PC-9 (cell line): ENCODE measurements at regions not wholly inside any gene's neighbourhood (a gene's known extent, or its start where the extent isn't known, plus 50 kb on each side); places are given as distances from the start of the nearest gene placed in this dataset.

Source experiments
- BruUV-seq: library from RNA; stranded (reverse); fragments of 400-500 nt; replicated peaks from 2 replicates; lab custom pipeline; 2021; lab: Mats Ljungman, UMichigan
- CTCF ChIA-PET: fragments of 300-600 bp; sonication (Branson Sonifier 250); formaldehyde crosslinking; loops from one replicate; lab custom pipeline; 2022; ENCODE audit warnings: antibody characterized with exemption; lab: Charles Lee
- POLR2A ChIA-PET: fragments of 300-600 bp; sonication (Branson Sonifier 250); formaldehyde crosslinking; loops from one replicate; lab custom pipeline; 2022; ENCODE audit warnings: antibody characterized with exemption; ENCODE audit not compliant: unreplicated experiment; lab: Charles Lee
- DNase-seq, 2 experiments: peaks; one replicate each; pipeline versions ENCODE4 v3.0.0 to v3.0.0-alpha.2; 2015 to 2022; ENCODE audit warnings: mixed read lengths in 1 of 2
- H2AFZ ChIP-seq: fragments of 200-600 bp; sonication (generic); 2 replicates; pipeline ENCODE4 v1.8.1; 2017; ENCODE audit warnings: antibody characterized with exemption
- H3F3A ChIP-seq: fragments of 200-600 bp; sonication (generic); 2 replicates; pipeline ENCODE4 v1.8.1; 2017; ENCODE audit warnings: antibody characterized with exemption, mild to moderate bottlenecking, low read depth; ENCODE audit not compliant: insufficient read depth
- H3K27ac ChIP-seq: fragments of 200-600 bp; sonication (generic); 2 replicates; pipeline ENCODE4 v1.6.1; 2016; ENCODE audit warnings: mixed run types
- H3K27me3 ChIP-seq: fragments of 200-600 bp; sonication (generic); 2 replicates; pipeline ENCODE4 v1.6.1; 2016; ENCODE audit warnings: low read depth, mixed run types; ENCODE audit not compliant: insufficient read depth
- H3K36me3 ChIP-seq: fragments of 200-600 bp; sonication (generic); 2 replicates; pipeline ENCODE4 v1.6.1; 2016; ENCODE audit warnings: low read depth, mixed run types
- H3K4me1 ChIP-seq: fragments of 200-600 bp; sonication (generic); replicated peaks from 2 replicates; pipeline ENCODE4 v1.6.1; 2016; ENCODE audit warnings: mixed run types; ENCODE audit not compliant: insufficient read depth
- H3K4me2 ChIP-seq: fragments of 200-600 bp; sonication (generic); 2 replicates; pipeline ENCODE4 v1.6.1; 2017; ENCODE audit warnings: mixed run types
- H3K4me3 ChIP-seq: fragments of 200-600 bp; sonication (generic); 2 replicates; pipeline ENCODE4 v1.6.1; 2016; ENCODE audit warnings: mixed run types
- H3K79me2 ChIP-seq: fragments of 200-600 bp; sonication (generic); 2 replicates; pipeline ENCODE4 v1.6.1; 2017; ENCODE audit warnings: low read depth, mixed run types
- H3K9me2 ChIP-seq: fragments of 200-600 bp; sonication (generic); 2 replicates; pipeline ENCODE4 v1.8.1; 2017; ENCODE audit warnings: mild to moderate bottlenecking; ENCODE audit not compliant: insufficient read depth
- H3K9me3 ChIP-seq: fragments of 200-600 bp; sonication (generic); 2 replicates; pipeline ENCODE4 v1.8.1; 2016; ENCODE audit warnings: low read depth; ENCODE audit not compliant: insufficient read depth
- H4K20me1 ChIP-seq: fragments of 200-600 bp; sonication (generic); 2 replicates; pipeline ENCODE4 v1.8.1; 2017; ENCODE audit not compliant: insufficient read depth
- EZH2 ChIP-seq: fragments of 200-600 bp; sonication (generic); IDR thresholded peaks from 2 replicates; pipeline ENCODE4 v1.8.0; 2017; ENCODE audit warnings: antibody characterized with exemption, low read depth
- intact Hi-C: fragments of 100-400 bp; cut with micrococcal nuclease; formaldehyde crosslinking; loops from one replicate; pipeline ENCODE4 v1.10.0; 2022; ENCODE audit not compliant: unreplicated experiment
- TF ChIP-seq, protein P1 (sequence below): fragments of 200-600 bp; sonication (generic); conservative IDR thresholded peaks from 2 replicates; pipeline ENCODE4 v1.6.1; 2017; ENCODE audit warnings: mixed run types, antibody characterized with exemption, mild to moderate bottlenecking, moderate library complexity

- Histone ChIP-seq H3K27ac (no peak overlapping the region), H2AFZ (no peak overlapping the region), H3K4me3 (no peak overlapping the region), H3K36me3 (no peaks in the 10 kb centered on the region), H3K4me1 (peaks cover 5% of the 10 kb centered on the region; the same call in 1 of the 2 replicates), H4K20me1 (no peaks in the 10 kb centered on the region), H3K79me2 (no peaks in the 10 kb centered on the region), H3K9me2 (no peaks in the 10 kb centered on the region), H3F3A (no peaks in the 10 kb centered on the region), H3K4me2 (no peak overlapping the region), H3K9me3 (no peaks in the 10 kb centered on the region; the same call in 1 of the 2 replicates), H3K27me3 (no peaks in the 10 kb centered on the region)
- CTCF ChIA-PET: no interaction called here
- TF ChIP-seq, protein P1, sequence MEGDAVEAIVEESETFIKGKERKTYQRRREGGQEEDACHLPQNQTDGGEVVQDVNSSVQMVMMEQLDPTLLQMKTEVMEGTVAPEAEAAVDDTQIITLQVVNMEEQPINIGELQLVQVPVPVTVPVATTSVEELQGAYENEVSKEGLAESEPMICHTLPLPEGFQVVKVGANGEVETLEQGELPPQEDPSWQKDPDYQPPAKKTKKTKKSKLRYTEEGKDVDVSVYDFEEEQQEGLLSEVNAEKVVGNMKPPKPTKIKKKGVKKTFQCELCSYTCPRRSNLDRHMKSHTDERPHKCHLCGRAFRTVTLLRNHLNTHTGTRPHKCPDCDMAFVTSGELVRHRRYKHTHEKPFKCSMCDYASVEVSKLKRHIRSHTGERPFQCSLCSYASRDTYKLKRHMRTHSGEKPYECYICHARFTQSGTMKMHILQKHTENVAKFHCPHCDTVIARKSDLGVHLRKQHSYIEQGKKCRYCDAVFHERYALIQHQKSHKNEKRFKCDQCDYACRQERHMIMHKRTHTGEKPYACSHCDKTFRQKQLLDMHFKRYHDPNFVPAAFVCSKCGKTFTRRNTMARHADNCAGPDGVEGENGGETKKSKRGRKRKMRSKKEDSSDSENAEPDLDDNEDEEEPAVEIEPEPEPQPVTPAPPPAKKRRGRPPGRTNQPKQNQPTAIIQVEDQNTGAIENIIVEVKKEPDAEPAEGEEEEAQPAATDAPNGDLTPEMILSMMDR: no peak
- TF ChIP-seq EZH2: no peak
- no TSS peak for BruUV-seq
- DNase-seq: no peak
- POLR2A ChIA-PET: no interaction called here
- intact Hi-C loops: no loop called here
Observed at GRCh38 chr10:28951484-28951883, 274.2 kb downstream of the BAMBI start.

- Histone ChIP-seq H3K79me2 (no peaks in the 10 kb centered on the region), H3K9me2 (no peaks in the 10 kb centered on the region), H3K4me3 (no peak overlapping the region), H3K9me3 (no peaks in the 10 kb centered on the region; the same call in 1 of the 2 replicates), H3K4me2 (no peak overlapping the region), H3K4me1 (peaks cover 5% of the 10 kb centered on the region; the same call in 1 of the 2 replicates), H2AFZ (no peak overlapping the region), H4K20me1 (no peaks in the 10 kb centered on the region), H3K36me3 (no peaks in the 10 kb centered on the region), H3K27me3 (no peaks in the 10 kb centered on the region), H3F3A (no peaks in the 10 kb centered on the region), H3K27ac (no peak overlapping the region)
- intact Hi-C loops: no loop called here
- ChIA-PET POLR2A (no interaction called here), CTCF (no interaction called here)
- TF ChIP-seq, protein P1: no peak
- no peak for TF ChIP-seq EZH2
- no peak for DNase-seq
- BruUV-seq: no TSS peak
Observed at GRCh38 chr10:28952523-28952922, 275.2 kb downstream of the BAMBI start.

DNA sequence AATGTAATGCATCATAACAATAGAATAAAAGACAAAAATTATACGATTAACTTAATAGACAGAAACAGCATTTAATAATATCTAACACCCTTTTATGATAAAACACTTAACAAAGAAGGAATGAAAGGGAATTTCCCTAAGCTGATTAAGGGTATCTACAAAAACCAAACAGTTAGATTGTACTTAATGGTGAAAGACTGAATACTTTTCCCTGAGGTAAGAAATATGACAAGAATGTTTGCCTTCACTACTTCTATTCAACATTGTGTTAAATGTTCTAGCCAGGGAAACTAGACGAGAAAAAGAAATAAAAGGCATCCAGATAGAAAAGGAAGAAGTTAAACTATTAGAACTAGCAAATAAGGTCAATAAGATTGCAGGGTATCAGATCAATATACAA is 276.9 kb downstream of the BAMBI start:
- Histone ChIP-seq H3K4me1 (no peaks in the 10 kb centered on the region), H3K27me3 (no peaks in the 10 kb centered on the region), H3K4me3 (no peak overlapping the region), H3F3A (no peaks in the 10 kb centered on the region), H4K20me1 (no peaks in the 10 kb centered on the region), H2AFZ (no peak overlapping the region), H3K79me2 (no peaks in the 10 kb centered on the region), H3K36me3 (no peaks in the 10 kb centered on the region), H3K4me2 (no peak overlapping the region), H3K9me3 (no peaks in the 10 kb centered on the region), H3K9me2 (no peaks in the 10 kb centered on the region), H3K27ac (no peak overlapping the region)
- TF ChIP-seq, protein P1: no peak
- no peak for TF ChIP-seq EZH2
- no TSS peak for BruUV-seq
- POLR2A ChIA-PET: no interaction called here
- CTCF ChIA-PET: no interaction called here
- DNase-seq: no peak
- intact Hi-C loops: no loop called here
